Muscle of back (tissue), 3 donors: ENCODE measurements at regions not wholly inside any gene's neighbourhood (a gene's known extent, or its start where the extent isn't known, plus 50 kb on each side); places are given as distances from the start of the nearest gene placed in this dataset.

Source experiments
- DNase-seq, 3 donors: peaks; one replicate each; pipeline versions ENCODE4 v3.0.0 to v3.0.0-alpha.2; 2013

GRCh38 chr3:175865724-175866123, 1006.6 kb downstream of the NAALADL2 start:
- no peak for DNase-seq

DNA sequence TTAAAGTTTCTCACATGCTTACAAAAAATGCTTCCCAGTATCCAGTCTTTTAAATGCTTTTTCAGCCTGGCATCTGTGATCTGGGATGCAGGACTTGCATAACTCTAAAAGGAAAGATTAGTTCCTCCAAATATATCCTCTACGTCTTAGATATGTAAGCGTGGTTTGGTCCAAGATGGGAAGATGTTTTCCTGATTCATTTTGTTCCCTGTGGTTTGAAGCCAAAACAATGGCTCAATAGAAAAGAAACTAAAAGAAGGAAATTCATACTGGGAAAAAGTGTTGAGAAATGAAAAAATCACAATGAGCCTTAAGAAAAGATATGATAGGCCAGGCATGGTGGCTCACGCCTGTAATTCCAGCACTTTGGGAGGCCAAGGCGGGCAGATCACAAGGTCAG, 1002.8 kb downstream of the NAALADL2 start:
- DNase-seq, result no peak
